Cardiac muscle cell (in vitro differentiated cells and primary cell): ENCODE measurements at regions not wholly inside any gene's neighbourhood (a gene's known extent, or its start where the extent isn't known, plus 50 kb on each side); places are given as distances from the start of the nearest gene placed in this dataset.

Source experiments
- DNase-seq, 2 donors: peaks; one replicate each; pipeline versions ENCODE4 v3.0.0 to v3.0.0-alpha.2; 2010 to 2017; ENCODE audit warnings: low read depth in 1 of 2, low spot score in 1 of 2
- H3K27ac ChIP-seq: fragments of 200-600 bp; sonication (generic); 2 replicates; pipeline ENCODE4 v1.5.1; 2016
- H3K27me3 ChIP-seq: fragments of 200-600 bp; sonication (generic); 2 replicates; pipeline ENCODE4 v1.6.0; 2016; ENCODE audit warnings: control low read depth
- H3K36me3 ChIP-seq: fragments of 200-600 bp; sonication (generic); 2 replicates; pipeline ENCODE4 v1.5.1; 2016; ENCODE audit warnings: control low read depth
- H3K4me1 ChIP-seq: fragments of 200-600 bp; sonication (generic); 2 replicates; pipeline ENCODE4 v1.8.1; 2017; ENCODE audit warnings: low read depth, mild to moderate bottlenecking, mixed run types
- H3K4me3 ChIP-seq: fragments of 200-600 bp; sonication (generic); 2 replicates; pipeline ENCODE4 v1.5.1; 2016; ENCODE audit warnings: mild to moderate bottlenecking
- H3K9me3 ChIP-seq: fragments of 200-600 bp; sonication (generic); 2 replicates; pipeline ENCODE4 v1.5.1; 2017; ENCODE audit warnings: low read depth, mild to moderate bottlenecking, control low read depth
- CTCF ChIP-seq: IDR thresholded peaks from 2 replicates; pipeline ENCODE4 v1.5.1; 2012; ENCODE audit warnings: low read depth, mild to moderate bottlenecking, low read length

DNA sequence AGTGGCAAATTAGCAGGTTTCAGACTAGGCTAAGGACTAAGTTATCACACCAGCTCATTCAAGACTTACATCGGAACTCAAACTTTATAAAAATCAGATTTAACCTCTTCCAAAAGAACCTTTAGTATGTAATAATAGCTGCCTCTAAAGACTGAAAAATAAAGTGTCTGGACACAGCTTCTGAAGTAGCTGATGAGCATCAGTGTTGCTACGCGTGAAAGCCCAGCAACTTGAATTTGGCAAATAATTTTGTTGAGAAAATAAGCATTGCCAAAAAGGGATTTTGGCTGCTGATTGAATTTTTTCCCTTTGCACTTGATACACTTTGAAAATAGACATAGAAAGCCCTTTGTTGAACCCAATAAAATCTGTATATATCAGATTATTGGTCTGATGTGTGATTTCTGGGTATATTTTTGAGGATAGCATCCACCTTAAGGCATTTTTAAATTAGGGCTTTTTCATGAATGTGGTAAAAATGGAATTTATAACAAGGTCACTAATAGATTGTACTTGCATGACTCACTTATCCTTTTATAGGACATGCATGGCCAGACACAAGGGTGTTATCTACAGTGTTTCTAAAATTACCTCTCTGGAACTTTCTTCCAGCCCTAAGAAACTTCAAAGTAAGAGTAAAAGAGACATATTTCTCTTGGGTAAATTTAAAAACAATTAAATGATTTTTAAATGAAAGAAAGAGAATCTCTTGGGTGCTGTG lies 350.4 kb downstream of the TENT5A start:
- H3K4me1 ChIP-seq: peaks cover 11% of the 10 kb centered on the region
- no peaks in the 10 kb centered on the region for H3K9me3 ChIP-seq
- no peak for TF ChIP-seq CTCF
- no peaks in the 10 kb centered on the region for H3K27me3 ChIP-seq
- no peaks in the 10 kb centered on the region for H3K36me3 ChIP-seq
- no peak overlapping the region for H3K27ac ChIP-seq
- peak in 1 of 2 donors; percentile 61 for DNase-seq
- H3K4me3 ChIP-seq: no peak overlapping the region

- Histone ChIP-seq H3K27me3 (no peaks in the 10 kb centered on the region), H3K27ac (no peak overlapping the region), H3K36me3 (no peaks in the 10 kb centered on the region), H3K9me3 (no peaks in the 10 kb centered on the region), H3K4me3 (no peak overlapping the region), H3K4me1 (peaks cover 2% of the 10 kb centered on the region)
- no peak for TF ChIP-seq CTCF
- no peak for DNase-seq
Observed at GRCh38 chr6:81396916-81397315, 355.6 kb downstream of the TENT5A start.

DNA sequence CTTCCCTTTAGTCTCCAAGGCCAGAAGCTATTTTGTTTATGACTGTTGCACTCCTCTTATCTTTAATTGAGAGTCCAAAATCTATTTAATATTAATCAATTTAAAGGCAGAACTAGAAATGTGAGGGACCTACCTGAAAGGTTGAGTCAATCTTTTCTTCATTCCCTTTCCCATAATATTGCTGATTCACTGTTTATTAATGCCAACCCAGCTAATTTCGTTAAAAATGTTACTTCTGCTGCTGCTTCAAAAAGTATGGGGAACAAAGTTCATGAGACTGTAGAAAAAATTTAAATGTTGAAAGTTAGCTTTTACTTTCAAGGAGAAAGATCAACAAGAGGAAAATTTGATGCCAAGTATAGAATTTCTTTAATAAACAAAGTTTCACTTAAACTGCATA lies 365.3 kb downstream of the TENT5A start:
- H3K4me3 ChIP-seq: no peak overlapping the region
- DNase-seq: no peak
- no peaks in the 10 kb centered on the region for H3K27me3 ChIP-seq
- no peaks in the 10 kb centered on the region for H3K36me3 ChIP-seq
- TF ChIP-seq CTCF: no peak
- H3K9me3 ChIP-seq: no peaks in the 10 kb centered on the region
- peaks cover 5% of the 10 kb centered on the region for H3K4me1 ChIP-seq
- no peak overlapping the region for H3K27ac ChIP-seq

GRCh38 chr6:81384921-81385320 lies 367.6 kb downstream of the TENT5A start:
- Histone ChIP-seq H3K36me3 (no peaks in the 10 kb centered on the region), H3K27me3 (no peaks in the 10 kb centered on the region), H3K4me3 (no peak overlapping the region), H3K27ac (no peak overlapping the region), H3K9me3 (no peaks in the 10 kb centered on the region), H3K4me1 (peaks cover 5% of the 10 kb centered on the region)
- TF ChIP-seq CTCF: no peak
- DNase-seq: no peak

DNA sequence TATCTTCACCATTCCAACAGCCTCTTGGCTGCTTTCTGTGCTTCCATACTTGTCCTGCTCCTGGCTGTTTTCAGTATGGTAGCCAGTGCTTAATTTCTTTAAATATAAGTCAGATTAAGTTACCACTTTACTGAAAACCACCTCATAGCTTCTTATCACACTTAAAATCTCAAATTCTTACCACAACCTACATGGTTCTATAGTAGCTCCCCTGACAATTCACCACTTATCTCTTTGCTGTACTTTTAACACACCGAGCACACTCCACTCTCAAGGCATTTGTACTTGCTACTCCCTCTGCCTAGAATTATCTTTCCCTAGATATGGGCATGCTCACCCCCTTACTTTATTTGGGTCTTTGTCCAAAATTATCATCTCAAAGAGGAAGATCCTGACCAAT lies 369.0 kb downstream of the TENT5A start:
- H3K27me3 ChIP-seq: peaks cover 5% of the 10 kb centered on the region
- H3K9me3 ChIP-seq: no peaks in the 10 kb centered on the region
- no peak overlapping the region for H3K4me3 ChIP-seq
- H3K27ac ChIP-seq: no peak overlapping the region
- no peak for DNase-seq
- peaks cover 5% of the 10 kb centered on the region for H3K4me1 ChIP-seq
- no peak for TF ChIP-seq CTCF
- no peaks in the 10 kb centered on the region for H3K36me3 ChIP-seq

DNA sequence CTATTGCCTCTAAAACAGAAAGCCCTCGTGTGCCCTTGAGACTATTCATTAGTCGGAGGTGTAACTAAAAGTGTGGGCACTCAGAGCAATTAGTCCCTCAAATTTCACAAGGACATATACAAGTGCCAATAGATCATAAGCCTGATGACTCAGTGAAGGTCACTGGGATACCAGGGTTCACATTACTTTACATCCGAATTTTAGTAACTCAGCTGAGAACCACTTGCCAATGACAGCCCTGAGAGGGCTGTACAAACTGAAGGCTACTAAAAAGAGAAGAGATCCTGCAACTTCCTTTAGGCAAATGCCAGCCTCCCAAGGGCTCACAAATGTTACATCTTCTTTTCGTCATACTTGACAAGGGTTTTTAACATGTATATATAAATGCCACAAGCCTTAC lies 369.6 kb downstream of the TENT5A start:
- Histone ChIP-seq H3K27ac (no peak overlapping the region), H3K4me3 (no peak overlapping the region), H3K36me3 (no peaks in the 10 kb centered on the region), H3K4me1 (peaks cover 5% of the 10 kb centered on the region), H3K9me3 (no peaks in the 10 kb centered on the region), H3K27me3 (peaks cover 9% of the 10 kb centered on the region)
- no peak for TF ChIP-seq CTCF
- peak in 1 of 2 donors; percentile 77 for DNase-seq
